NCI-H69 (cell line): ENCODE measurements at regions not wholly inside any gene's neighbourhood (a gene's known extent, or its start where the extent isn't known, plus 50 kb on each side); places are given as distances from the start of the nearest gene placed in this dataset.

Source experiments
- DNase-seq: peaks from one replicate; lab custom pipeline; 2025; lab: John Stamatoyannopoulos, UW

DNA sequence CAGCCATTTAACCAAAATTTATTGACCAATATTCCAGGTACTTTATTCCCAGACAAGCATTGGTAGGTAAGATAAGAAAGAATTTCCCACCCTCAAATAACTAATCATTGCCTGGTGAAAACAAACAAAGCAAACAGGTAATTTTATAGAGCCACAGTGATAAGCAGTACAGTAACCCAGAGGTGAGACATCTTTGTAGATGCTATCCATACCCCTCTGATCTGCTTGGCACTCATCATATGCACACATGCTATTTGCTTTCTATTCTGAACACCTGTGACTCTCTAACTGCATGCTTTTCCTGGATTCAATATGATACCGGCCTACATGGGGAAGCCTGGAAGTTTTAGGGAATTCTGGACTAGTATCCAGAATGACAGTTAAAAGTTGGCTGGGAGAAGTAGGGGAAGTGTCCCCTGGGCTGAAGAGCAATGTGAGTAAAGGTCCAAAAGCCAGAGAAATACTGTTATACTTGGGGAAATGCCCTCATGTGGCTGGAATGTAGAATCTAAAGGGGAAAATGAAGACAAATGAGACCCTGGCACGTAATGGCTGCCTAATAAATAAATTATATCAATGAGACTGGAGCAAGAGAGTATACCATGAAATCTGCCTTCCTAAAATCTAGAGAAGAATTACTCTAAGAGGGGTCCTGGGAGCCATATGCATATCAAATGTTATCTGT lies 243.8 kb upstream of the ADAMTSL1 start:
- no peak for DNase-seq

- DNase-seq, result no peak
These were observed 240.6 kb upstream of the ADAMTSL1 start for GRCh38 chr9:18233311-18233710.

- DNase-seq, result no peak
These were observed 240.0 kb upstream of the ADAMTSL1 start for GRCh38 chr9:18233776-18234445.

GRCh38 chr9:18235181-18235908 lies 238.6 kb upstream of the ADAMTSL1 start:
- no peak for DNase-seq

DNA sequence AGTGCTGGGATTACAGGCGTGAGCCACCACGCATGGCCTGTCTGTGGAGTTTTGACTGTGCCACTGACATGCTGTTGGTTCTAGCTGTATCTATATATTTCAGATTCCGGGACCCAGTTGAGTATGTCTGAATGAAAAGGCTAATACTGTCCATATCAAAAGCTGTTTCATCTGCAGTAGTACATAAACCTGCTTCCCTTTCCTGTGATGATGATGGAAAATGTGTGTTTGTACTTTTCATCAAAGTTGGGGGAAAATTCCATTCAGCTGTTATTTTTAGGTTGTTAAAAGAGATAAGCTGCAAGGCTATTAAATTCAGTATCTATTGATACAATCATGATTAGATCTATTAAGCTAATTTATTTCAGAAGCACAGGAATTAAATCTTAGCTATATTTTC lies 237.6 kb upstream of the ADAMTSL1 start:
- no peak for DNase-seq

- peak; percentile 30 for DNase-seq
These were observed 236.2 kb upstream of the ADAMTSL1 start for GRCh38 chr9:18237776-18238175.

DNA sequence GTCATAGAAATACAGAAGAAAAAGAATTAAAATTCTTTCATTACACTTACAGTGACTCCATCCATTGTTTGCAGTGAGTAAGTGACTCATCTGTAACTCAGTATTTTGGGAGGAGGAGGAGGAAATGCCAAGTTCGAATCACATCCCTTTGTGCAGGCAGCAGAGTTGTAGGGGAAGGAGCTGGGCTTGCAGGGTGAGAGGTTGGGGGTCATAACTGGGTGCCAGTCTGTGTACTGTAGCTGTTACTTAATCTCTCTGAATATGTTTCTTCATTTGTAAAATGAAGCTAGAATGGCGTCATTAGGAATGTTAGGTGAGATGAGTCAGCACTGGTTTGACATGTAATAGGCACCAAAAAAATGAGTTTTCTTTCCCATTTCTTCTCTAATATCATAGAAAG lies 235.7 kb upstream of the ADAMTSL1 start:
- DNase-seq, result peak; percentile 25

- DNase-seq, result no peak
These were observed 235.1 kb upstream of the ADAMTSL1 start for GRCh38 chr9:18238752-18239447.

GRCh38 chr9:18240213-18240612 lies 233.7 kb upstream of the ADAMTSL1 start:
- DNase-seq, result no peak

GRCh38 chr9:18245911-18246310 lies 228.0 kb upstream of the ADAMTSL1 start:
- peak; percentile 17 for DNase-seq

GRCh38 chr9:18250053-18250452 lies 223.9 kb upstream of the ADAMTSL1 start:
- no peak for DNase-seq

DNA sequence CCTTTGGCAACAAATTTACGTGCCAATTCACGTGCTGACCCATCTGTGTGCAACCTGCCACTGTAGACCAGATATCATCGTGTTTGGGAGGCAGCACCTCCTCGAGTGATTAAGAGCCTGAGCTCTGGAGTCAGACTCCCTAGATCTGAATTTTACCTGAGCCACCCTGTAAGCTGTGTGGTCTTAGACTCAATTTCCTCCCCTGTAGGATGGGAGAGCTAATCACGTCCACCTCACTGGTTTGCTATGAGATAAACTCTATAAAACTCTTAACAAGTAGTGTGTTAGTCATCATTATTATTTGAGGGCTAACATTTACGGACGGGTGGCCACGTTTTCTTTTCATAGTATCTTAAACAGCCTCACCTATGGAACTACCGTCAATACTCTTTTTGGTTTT lies 220.0 kb upstream of the ADAMTSL1 start:
- no peak for DNase-seq

GRCh38 chr9:18255158-18255629 lies 218.8 kb upstream of the ADAMTSL1 start:
- DNase-seq, result peak; percentile 93

DNA sequence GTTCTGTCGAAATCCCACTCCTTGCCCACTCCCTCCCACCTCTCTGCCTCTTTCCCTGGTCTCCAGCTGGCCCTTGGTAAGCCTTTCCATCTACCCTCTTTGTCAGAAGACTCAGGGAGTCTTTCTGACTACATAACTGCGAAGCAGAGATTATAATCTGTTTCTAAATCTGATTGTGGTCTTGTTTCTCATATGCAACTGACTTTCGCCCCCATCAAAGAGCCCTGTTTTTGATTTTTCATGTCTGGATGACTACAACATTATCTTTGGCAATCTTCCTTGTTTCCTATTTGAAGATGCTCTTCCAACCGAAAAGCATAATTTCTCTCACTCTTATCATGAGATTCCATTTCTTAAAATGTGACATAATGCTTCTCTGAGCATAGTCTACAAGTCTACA lies 218.2 kb upstream of the ADAMTSL1 start:
- DNase-seq, result peak; percentile 46

DNA sequence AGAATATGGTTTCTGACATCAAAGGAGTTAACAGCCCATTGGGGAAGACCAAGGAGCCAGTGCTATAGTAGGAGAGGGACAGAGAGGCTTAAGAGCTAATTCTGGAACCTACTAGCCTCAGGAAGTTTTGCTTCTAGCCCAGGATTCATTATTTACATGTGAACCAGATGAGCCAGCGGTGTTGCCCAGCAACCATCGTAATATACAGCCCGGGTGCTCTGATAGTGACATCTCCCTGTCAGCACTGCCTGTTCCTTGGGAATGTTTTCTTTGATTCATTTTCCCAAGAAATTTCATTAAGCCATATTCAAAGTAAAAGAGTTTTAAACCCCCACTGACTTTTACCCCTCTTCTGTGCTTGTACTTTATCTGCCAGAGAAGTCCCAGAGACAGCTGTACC lies 217.4 kb upstream of the ADAMTSL1 start:
- peak; percentile 65 for DNase-seq

DNA sequence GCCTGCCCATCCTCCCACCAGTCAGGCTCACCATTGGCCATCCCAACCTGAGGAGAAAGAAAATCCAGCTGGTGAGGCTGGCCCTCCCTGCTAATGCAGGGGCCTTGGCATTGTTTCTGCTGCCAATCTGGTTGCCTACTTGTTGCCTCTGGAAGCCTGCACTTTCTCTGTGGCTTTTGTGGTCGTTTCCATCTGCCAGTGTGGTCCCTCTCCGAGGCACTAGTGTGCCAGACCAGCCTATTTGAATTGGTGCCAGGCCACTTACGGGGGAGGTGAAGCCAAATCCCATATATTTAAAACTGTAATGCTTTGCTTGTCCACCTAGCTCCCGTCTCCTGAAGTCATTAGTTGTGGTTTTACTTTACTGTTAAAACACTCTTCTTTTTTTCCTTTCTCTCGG lies 213.4 kb upstream of the ADAMTSL1 start:
- DNase-seq, result peak; percentile 94

DNA sequence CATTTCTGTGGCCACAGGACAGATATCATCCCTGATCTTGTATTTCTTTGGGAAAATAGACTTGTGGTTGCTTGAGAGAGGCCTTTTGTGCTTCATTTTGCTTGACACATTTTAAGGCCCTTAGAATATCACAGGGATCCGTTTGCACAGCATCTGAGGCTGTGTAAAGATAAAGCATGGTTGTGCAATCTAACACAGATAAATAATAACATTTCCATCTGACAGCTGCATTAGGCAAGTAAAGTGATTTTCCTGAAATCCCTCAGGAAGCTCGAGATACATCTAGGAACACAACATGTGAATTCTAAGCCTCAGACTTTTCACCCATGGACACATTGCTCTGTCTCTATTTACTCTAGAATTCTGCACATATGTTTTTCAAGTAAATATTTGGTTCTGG lies 212.8 kb upstream of the ADAMTSL1 start:
- DNase-seq, result no peak

GRCh38 chr9:18263377-18263776 lies 210.6 kb upstream of the ADAMTSL1 start:
- DNase-seq, result no peak

DNA sequence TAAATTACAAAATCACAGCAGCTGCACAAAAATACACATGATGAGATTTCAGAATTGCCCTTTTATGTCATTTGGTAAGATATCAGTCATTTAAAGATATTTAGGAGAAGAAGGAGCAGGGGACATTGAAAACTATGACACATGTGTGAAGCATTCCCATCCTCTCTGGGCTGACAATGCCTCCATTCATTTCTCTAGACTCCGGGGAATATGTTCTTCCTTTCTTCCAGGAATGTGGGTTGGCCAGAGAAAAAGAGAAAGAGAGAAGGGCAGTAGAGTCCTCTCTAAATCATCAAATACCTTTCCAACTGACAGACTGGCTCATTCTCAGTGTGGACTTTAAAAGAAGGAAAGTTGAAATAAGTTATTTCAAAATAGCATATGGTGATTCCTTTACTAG lies 205.6 kb upstream of the ADAMTSL1 start:
- DNase-seq, result peak; percentile 34

DNA sequence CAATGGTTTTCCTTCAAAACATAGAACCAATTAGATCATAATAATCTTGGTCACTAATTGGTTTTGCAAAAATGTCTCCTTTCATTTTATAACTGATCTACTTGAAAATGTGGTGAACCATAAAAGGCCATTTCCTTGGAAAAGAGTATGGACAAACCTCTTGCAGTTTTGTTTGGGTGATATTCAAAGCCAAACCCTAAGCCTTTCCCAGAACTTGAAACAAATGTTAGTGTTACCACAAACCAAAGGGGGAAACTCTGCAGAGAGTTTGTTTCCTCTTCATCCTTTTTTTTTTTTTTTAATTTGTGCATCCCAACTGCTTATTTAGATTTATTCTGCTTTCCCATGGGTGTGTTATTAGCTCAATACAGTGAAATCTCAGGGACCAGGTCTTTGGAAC lies 204.4 kb upstream of the ADAMTSL1 start:
- DNase-seq, result no peak

DNA sequence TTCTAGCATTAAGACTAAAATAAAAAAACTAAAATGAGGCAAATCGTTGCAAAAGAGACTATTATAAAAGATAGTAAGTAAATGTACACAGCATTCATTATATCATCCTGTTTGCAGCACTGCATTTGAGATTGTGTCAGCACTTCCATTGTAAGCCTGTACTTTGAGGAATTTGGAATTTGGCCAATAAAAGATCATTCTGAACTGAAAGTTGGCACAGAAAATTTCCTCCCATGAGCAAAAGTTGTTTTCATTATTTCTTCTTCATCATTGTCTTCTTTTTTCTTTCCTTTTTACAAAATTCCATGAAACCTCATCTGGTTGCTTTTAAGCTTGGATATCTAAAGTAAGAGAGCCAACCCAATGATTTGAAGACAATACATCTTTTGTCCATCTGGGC lies 199.3 kb upstream of the ADAMTSL1 start:
- peak; percentile 47 for DNase-seq

- no peak for DNase-seq
These were observed 198.5 kb upstream of the ADAMTSL1 start for GRCh38 chr9:18275313-18275990.
